HG02759 (cell line): ENCODE measurements at regions not wholly inside any gene's neighbourhood (a gene's known extent, or its start where the extent isn't known, plus 50 kb on each side); places are given as distances from the start of the nearest gene placed in this dataset.

ENCODE experiments used
- ATAC-seq: cut with Tn5 transposase; IDR thresholded peaks from one replicate; pipeline ENCODE4 v1.9.1; 2021; ENCODE audit warnings: mild to moderate bottlenecking, moderate library complexity; ENCODE audit not compliant: unreplicated experiment

DNA sequence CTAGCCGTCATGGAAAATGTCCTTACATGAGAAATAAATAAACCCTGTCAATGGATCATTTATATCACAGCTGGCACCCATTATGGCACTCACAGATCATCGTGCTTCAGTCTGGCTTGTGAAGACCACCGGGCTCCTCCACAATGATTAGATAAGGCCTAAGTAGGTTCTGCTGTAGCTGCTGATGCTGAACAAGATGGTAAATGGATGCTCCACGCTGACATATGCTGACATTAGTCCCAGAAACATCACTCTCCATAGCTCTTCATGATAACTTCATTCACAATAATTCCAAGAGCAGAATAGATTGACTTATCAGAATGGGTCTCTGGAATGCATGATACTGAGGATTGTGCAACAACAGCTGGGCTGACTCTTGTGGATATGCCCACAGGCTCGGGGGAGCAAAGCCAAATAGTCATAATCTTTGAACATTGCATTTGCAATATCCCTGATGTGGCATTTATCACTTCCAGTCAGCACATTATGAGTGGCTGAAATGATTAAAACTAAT lies 63.8 kb upstream of the RXFP2 start:
- no peak for ATAC-seq

DNA sequence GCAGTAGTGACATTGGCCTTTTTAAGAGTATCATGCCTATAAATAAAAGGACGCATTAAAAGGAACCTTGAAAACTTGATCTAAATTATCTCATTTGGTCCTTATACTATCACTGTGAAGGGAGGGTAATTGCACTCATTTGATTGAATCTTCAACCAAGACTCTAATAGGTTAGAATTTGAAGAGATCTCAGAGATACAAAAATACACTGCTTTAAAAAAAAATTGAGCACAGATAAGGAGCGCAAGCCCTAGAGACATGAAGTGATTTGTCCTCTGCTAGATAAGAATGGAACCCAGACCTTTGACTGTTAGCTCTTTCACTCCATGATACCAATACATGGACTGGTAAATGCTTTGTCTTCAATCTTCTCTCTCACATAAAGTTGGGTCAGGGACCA lies 58.2 kb upstream of the RXFP2 start:
- no peak for ATAC-seq

DNA sequence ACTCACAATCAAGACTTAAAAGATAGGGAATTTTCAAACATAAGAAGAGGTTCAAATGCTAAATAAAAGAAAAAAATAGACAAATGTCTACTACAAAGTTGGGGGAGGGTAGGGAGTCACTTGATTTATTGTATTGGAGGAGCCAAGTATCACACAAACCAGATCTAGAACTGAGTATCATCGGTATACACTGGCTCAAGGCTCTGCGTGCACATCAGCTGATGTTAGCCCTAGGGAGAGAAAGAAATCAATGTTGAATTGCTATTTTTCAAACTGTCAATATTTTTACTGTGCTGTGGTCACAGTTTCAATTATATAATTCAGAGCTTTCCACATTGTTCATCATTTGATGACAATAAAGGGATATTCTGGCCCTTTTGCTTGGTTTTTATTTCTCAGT lies 54.9 kb upstream of the RXFP2 start:
- ATAC-seq, result no peak

DNA sequence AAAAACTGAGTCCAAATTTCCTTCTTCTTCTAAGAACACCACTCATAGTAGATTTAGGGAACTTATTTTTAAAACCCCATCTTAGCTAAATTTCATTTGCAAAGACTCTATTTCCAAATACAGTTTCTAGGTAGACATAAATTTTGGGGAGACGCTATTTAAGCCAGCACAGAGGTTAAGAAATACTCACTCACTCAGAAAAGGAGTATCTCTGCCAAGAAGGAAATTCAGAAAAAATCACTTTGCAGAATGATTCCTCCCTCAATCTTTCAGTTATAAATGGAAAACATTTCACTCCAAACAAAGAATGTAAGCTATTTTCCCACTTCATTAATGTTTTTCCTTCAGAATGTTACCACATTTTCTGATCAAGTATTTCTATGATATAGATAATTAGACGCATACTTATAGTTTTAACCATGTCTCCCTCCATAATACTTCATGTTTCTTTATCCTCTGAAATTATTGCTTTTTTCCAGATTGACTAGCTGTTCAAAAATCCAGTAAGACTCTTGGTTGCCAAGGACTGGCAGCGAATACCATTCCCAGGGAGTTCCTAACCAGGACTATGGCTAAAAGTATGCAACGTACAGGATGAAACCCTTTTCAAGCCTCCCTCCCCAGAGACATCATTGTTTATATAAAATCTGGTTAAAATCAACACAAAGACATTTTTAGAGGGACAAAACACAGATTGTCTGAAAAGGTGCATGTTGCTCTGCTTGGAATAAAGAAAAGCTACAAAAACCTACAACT lies 52.5 kb upstream of the RXFP2 start:
- no peak for ATAC-seq
